Mammary epithelial cell (primary cell): ENCODE measurements at regions not wholly inside any gene's neighbourhood (a gene's known extent, or its start where the extent isn't known, plus 50 kb on each side); places are given as distances from the start of the nearest gene placed in this dataset.

ENCODE experiments used
- CTCF ChIP-seq, 2 donors: IDR thresholded peaks in 1 of 2; conservative IDR thresholded peaks in 1 of 2; 2 replicates each; pipeline ENCODE4 v1.5.1; 2011 to 2012; ENCODE audit warnings: inconsistent platforms in 2 of 2, low read length in 2 of 2, mild to moderate bottlenecking in 2 of 2, control low read depth in 1 of 2, low read depth in 1 of 2; ENCODE audit not compliant: insufficient read depth in 1 of 2; ENCODE audit errors: extremely low read depth in 1 of 2
- EZH2 ChIP-seq: IDR thresholded peaks from 2 replicates; pipeline ENCODE4 v1.6.1; 2012; ENCODE audit warnings: low read length, inconsistent platforms, borderline replicate concordance

GRCh38 chr7:20050241-20050966 is 166.8 kb downstream of the MACC1 start:
- TF ChIP-seq CTCF (conservative IDR thresholded peaks at IDR 0.05 in 1 of 2, IDR thresholded peaks at IDR 0.05 in 1 of 2; ENCODE audit: extremely low read depth in 1 of 2, insufficient read depth in 1 of 2, low read depth in 1 of 2, low read length in 2 of 2) (no peak), EZH2 (no peak)
